ENCODE measurements at regions not wholly inside any gene's neighbourhood (a gene's known extent, or its start where the extent isn't known, plus 50 kb on each side); places are given as distances from the start of the nearest gene placed in this dataset.
A peak's percentile ranks its signal among the peaks of the same experiment; 100 is the strongest.

DNA sequence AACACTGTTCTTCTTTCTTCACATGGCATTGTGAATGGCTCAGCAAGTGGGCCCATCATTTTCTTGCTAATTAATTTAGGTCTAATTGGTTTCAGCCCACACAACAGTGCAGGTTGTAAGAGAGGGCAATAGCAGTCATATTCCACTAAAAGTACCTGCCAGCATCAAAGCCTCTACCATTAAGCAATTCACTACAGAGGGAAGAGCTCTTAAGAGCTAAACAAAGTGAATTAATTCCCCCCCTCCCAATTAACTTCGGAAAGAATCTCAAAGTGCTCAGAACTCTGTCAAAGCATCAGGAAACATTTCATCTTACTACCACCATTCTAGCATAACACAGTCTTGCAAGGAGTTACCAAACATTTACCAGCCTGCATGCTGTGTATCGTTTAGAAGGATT, 133.9 kb upstream of the UBASH3B start:
- no peak for DNase-seq

DNA sequence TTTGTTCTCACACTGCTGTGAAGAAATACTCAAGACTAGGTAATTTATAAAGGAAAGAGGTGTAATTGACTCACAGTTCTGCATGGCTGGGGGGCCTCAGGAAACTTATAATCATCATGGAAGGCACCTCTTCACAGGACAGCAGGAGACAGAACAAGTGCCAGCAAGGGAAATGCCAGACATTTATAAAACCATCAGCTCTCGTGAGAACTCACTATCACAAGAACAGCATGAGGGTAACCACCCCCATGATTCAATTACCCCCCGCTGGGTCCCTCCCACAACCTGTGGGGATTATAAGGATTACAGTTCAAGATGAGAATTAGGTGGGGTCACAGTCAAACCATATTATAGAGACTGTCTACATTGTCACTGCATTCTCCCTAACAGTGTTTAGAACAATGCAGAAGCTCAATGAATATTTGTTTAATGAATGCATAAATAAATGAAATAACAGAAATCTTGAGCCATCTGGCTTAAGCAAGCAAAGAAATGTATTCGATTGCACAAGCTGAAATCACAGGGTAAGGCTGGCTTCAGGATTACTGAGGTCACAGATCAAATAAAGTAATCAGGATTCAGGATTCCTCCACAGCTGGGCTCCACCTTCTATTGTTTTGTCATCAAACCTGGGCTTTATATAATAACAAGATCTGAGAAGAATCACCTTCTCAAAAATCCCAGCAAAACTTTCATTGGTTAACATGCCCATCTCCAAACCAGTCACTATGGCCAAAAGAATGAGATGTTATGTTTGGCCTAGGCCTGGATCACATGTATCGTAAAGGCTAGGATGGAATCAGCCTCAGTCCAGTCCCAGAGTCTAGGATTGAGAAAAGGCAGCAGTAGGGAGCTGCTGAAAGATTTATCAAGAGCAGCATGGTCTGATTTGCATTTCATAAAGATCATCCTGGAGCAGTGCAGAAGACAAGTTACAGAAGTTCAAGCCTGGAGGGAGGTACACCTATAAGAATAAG, 137.8 kb upstream of the UBASH3B start:
- no peak for DNase-seq

DNA sequence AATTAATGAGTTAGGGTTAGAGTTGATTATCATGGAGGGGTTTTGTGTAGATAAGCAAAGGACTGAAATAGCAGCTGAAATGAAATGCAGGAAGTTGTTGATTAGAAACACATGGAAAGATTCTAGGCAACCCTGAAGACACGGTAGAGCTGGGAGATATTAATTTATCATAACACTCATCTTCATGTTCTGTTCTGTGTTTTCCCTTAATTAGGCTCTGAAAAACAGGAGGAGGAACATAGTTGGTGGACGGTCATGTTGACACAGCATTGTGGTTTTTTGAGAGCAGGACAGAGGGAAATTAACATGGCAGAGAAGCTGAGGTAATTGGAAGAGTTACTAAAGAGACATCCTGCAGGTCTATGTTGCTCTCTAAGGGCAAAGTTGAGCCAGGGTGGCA, 138.8 kb upstream of the UBASH3B start:
- DNase-seq, result no peak

DNA sequence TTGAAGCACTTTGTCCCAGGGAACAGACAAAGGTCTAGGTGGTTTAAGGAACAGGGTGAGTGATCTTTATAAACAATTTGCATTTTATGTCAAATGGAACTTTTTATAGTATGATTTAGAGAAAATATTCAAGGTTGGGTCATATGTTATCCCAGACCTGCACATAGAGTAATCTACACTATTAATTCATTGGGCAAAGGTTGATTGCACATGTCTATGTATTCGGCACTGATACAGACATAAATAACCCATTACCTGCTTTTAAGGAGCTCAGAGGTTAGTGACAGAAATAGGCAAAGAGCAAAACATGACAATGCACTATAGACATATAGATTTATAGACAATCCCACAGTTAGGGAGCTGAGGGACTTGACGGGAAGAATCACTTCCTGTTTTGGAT, 141.5 kb upstream of the UBASH3B start:
- no peak for DNase-seq

DNA sequence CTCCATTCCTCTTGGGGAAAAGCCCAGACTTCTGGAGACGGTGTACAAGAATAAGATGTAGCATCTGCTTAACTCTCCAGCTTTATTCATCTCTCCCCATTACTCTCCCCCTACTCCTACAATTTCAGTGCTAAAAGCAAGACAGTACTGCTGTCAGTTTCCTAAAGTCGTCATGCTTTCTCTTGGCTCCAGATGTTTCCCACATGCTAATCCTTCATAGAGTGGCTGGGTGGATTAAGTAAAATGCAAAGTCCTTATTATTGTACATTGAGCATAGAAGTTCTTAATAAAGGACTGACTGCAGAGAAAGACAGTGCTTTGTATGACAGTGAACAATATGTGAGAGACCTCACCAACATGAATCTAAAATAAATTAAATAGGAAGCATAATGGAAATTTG, 142.2 kb upstream of the UBASH3B start:
- no peak for DNase-seq

DNA sequence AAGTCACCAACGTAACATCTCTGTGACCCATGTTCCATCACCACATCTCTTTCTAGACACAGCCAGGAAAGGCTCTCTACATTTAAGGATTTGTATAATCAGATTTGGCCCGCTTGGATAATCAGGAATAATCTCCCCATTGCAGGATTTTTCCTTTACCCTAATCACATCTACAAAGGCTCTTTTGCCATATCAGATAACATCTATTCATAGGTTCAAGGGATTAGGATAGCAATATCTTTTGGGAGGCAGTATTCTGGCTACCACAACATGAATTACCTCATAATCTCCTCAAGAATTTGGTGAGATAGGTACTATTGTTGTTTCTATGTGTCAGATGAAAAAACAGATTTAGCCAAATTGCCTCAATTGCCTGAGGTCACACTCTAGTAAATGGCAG, 142.8 kb upstream of the UBASH3B start:
- DNase-seq, result no peak

DNA sequence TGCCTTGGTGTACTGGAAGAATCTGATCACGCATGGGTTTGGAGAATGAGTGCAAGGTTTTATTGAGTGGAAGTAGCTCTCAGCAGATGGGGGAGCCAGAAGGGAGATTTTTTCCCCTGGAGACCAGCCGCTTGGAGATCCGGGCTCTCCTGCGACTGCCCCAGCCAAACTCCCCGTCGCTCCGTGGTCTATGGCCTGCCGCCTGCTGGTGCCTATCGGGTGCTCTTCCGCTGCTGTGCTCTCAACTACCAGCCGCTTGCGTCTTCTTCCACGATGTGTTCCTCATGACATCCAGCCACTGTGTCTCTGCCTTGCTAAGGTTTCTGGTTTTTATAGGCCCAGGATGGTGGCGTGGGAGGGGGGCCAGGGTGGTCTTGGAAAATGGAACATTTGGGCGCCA, 145.6 kb upstream of the UBASH3B start:
- no peak for DNase-seq

DNA sequence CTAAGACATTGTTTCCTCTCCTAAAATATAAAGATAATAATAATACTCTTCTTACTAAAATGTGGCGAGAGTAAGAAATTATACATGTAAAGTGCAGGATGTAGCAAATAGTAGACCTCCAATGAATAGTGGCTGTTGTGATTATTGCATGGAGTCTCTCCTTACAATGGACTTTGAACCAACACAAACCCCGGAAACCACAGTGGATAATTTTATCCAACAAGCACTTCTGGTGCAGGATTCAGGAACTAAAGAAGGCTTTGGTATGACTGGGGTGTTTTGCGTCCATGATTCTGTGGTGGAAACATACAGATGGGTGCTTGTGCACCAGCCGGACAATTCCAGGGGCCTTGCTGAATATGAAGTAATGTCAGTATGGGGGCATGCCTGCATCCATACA, 146.4 kb upstream of the UBASH3B start:
- DNase-seq, result no peak

DNA sequence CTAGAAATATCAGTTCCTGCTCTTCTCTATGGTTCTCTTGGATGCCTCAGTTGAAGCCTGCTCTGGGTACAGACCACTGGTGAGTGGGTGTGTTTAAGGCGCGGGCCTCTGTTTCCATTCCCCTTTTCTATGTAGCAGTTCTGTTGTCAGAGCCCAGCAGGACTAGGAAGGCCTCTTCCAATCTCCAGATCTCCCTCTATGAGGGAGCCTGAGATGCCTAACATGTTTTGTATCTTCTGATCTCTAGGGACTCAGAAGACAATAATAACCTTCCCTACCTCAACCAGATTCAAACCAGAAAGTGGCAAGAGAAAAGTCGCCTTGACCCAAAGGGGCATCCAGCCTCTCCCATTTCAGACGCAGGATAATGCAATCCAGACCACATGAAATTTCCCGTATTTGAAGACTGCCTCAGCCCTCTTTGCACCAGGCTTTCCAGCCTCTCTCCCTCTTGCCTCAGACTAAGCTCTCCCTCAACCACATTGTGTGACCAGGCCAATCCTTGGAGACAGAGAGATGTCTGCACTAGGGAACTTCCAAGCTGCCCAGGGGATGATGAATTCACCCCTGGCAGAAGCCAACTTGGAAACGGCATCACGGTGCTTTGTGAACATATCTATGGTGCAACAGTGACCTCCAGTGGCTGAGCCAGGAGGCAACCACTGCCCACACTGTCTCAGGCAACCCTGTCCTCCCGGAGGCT, 150.1 kb upstream of the UBASH3B start:
- peak; percentile 47 for DNase-seq

DNA sequence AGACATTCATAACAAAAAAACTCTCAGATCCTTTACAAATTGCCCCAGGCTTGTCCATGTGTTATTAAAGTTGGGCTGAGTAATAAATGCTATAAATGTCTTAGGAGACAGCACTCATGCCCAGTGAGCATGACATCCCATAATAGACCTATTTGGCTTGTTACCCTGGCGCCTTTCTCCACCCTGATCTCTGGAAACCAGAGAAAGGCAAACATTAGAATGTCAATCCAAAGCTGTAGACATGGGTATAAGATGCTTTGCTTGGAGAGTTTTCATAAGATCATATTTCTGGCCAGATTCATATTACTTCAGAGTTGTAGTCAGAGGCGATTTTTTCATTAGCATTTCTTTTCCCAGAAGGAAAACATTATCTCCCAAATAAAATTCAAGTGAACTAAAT, 161.3 kb upstream of the UBASH3B start:
- DNase-seq, result no peak

DNA sequence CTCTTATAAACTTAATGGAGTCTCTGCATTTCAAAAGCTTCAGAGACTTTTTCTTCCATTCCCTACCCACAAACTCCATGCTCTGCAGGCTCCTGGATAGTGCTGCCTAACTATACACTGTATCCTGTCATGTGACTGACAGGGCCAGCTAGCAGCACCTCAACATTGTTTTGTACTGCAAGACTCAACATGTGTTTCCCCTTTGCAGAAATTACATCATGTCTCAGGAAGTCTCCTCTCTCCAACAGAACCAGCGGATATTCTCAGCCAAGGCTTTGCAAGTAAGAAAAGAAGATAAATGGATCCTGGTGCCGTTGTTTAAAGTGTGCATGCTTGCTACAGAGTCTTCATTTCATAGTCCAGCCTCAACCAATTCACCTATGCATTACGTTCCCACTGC, 164.0 kb upstream of the UBASH3B start:
- DNase-seq, result no peak

DNA sequence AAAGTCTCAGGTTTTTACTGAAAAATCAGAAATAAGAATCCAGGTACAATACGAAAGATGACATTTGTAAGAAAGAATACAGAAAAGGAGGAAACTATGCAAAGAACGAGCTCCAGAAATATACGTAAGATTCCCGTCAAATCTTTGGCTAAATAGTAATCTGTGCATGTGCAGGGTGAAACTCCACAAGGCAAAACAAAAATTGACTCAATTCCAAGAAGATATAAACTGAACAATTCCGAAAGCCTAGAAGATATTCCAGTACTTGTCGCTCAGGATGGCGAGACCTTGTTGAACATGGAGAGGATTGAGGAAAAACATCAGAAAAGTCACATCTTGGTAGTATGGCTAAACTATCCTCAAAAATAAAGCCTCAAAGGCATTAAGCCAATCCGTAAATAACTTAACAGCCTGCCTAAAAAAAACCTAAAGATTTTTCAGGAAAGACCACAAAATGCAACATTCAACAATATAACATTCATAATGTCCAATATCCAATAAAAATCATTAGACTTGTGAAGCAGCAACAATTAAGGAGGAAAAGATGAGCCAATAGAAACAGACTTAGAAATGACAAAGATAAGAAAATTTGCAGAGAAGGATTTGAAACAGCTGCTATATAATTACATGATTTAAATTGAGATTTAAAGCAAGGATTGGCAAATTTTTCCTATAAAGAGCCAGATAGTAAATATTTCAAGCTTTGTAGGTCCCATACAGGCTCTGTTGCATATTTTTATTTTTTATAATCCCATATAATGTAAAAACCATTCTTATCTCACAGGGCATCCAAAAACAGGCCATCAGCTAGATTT, 166.4 kb upstream of the UBASH3B start:
- no peak for DNase-seq

DNA sequence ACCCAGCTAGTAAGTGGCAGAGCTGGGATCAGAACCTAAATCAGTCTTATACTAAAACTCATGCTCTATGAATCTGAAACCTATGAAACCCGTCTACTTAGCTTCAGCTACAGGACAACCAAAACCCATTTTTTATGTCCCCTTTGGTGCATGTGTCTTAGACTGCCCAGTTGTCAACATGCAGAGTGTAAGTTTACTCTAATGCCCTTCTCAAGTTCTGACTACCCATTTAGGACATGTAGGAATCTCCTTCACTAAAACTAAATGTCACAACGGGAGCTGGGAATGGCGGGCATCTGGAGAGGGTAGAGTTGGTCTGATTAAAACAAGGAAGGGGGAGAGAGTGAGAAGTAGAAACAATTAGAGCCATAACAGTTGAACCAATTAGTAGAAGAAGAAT, 167.9 kb upstream of the UBASH3B start:
- DNase-seq, result no peak

DNA sequence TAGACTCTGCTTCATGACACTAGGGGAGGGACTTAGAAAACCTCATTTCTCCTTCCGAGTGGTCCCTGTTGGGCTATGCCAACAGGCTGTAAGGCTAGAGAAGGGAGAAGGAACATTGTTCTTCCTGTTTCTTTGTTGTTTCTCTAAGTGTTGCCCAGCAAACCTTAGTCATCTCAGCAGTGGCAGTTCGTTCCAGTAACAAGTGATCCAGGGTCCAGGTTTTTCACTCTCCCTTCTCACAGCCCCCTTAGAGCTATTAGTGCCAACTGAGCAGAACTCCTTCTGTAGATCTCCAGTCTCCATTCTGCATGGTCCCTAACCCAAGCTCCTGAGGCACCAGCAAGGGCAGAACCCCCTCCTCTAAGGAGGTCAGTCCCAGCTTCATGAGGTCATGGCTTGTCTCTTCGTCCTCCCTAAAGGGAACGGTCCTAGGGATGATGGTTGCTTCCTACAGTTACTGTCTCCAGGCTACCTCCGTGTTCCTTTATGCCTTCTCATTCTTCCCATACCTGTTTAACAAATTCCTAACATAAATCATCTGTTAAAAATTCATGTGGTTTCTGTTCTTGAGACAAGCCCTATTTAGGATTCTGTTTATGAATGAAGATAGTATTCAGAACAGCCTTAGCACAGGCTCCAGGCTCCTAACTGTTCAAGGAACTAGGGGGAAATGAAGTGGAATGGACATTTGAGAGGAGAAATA, 168.6 kb upstream of the UBASH3B start:
- no peak for DNase-seq

DNA sequence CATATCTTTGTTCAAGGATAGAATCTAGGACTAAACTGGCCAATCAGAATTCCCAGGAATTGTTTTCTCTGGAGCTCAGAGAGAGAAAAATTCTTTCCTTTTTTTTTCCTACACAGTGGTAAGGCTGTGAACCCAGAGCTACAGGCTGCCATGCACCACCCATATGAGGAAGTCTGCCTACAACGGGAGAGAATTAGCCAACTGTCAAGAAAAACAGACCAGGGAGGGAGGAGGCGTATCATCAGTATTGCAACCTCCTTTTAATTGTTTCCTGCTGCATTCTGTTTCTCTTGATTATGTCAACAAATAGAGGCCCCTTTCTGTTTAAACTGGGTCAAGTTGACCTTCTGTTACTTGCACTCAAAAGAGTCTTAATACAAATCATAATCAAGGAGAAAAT, 176.5 kb upstream of the UBASH3B start:
- DNase-seq, result no peak

DNA sequence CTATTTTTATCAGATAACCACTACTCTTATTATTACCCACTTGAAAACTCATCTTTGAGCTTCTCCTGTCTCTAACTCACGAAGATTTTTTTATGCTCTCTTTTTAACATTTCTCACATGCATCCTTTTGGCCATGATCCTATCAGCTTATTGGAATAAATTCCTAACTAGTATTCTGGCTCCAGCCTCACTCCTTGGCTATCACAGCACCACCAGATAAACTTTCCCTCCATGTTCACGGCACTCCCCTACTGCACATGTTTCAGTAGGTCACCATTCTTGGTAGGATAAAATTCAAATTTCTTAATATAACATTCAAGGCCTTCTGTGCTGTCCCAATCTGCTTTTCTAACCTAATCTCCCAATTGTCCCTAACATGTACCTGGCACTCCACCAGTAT, 186.6 kb upstream of the UBASH3B start:
- DNase-seq, result no peak

DNA sequence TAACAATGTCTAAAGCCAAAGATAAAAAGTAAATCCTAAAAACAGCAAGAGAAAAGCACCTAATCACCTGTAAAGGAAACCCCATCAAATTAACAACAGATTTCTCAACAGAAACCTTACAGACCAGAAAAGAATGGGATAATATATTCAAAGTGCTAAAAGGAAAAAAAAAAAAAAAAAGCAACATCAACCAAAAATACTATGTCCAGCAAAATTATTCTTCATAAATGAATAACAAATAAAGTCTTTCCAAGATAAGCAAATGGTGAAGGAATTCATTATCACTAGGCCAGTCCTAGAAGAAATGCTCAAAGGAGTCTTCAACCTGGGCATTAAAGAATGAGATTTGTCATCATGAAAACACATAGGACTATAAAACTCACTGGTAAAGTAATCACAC, 192.0 kb upstream of the UBASH3B start:
- no peak for DNase-seq

DNA sequence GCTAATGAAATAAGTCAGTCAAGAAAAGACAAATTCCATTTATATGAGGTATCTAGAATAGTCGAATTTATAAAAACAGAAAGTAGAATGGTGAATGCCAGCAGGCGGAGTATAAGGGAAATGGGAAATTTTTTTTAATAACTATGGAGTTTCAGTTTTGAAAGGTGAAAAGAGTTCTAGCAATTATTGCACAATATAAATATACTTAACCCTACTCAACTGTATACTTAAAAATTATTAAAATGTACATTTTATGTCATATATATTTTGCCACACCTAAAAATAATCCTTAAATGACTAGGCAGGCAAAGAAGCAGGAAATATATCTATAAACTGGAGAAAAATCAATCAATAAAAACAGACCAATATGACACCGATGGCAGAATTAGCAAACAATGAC, 196.5 kb upstream of the UBASH3B start:
- DNase-seq, result no peak

DNA sequence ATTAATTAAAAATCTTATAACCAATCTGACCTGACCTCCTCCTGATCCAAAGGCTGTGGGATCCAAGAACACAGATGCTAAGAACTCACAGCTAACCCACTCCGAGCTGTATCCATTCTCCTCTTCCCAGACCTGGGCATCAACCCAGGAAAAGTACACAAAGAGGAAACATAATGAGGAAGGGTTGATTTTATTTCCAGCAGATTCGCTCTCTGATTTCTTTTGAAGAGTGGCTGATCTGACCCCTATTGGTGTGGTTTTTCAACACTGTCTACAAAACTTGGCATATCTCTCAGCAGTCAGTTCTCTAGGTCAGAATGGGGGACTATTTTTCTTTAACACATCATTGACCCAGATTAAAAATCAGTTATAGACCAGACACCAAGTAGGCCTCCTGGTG, 201.9 kb upstream of the UBASH3B start:
- DNase-seq, result no peak

DNA sequence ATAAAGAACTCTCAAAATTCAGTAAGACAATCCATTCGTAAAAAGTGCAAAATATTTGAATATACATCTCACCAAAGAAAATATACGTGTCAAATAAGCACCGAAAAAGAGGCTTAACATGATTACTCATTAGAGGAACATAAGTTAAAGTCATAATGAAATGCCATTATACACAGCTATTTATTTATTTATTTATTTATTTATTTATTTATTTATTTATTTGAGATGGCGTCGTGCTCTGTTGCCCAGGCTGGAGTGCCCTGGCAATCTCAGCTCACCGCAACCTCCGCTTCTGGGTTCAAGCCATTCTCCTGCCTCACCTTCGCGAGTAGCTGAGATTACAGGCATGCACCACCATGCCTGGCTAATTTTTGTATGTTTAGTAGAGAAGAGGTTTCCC, 203.6 kb upstream of the UBASH3B start:
- no peak for DNase-seq

DNA sequence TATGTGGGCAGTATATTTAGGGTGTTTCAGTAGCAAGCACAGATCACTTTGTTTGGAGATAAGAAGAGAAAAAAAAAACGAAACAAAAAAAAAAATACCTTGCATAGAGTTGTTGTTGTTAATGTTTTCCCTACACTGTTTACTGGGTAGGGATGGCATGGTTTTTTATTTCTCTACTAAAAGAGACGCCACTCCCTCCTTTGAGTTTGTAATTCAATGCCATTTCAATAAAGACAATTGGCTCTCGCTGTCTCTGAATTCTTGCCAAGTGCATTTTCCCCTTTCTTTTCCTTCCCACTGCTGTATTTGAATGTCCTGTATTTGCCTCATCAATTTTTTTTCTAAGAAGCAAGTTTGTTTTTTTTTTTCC, 213.9 kb upstream of the UBASH3B start:
- no peak for DNase-seq

DNA sequence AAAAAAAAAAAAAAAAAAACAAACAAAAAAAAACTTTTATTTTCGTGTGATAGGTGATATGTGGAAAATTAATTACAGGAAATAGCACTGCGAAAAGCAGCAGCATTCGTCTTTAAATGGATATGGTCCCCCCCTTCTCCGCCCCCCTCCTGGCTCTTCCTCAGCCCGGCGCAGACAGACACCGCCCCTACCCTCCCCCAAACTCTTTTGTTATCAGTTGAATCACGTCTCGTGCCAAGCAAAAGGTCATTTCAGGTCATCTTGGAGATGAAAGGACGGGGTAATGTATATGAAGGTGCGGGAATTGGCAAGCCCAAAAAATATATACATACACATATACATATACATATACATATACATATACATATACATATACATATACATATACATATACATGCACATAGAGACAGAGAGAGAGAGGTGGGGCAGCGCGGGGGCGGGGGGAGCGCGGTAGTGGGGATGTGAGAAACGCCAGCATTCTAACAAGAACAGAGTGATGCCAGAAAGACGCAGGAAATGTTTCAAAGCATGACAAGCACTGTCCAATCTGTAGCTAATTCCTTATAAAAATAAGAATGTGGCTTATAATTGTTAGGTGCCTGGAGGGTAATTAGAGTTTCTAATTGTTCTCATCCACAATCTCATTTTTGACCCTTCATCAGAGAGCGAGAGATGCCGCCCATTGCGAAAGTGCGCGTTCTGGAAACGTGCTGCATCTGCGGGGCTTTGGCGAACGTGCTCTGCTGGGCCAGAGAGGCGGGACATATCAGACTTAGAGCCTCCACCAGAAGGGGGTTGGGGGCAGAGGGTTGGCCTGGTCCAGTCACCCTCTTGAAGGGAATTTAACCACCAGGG, 214.5 kb upstream of the UBASH3B start:
- no peak for DNase-seq

All from stimulated activated CD4-positive, alpha-beta T cell treated with anti-CD3 and anti-CD28 coated beads, Interleukin-4, amount 100 ng/mL, for 24 hours (primary cell).